Stimulated activated CD4-positive, alpha-beta T cell treated with anti-CD3 and anti-CD28 coated beads, Interleukin-15, amount 100 ng/mL, for 48 hours (primary cell): ENCODE measurements at regions not wholly inside any gene's neighbourhood (a gene's known extent, or its start where the extent isn't known, plus 50 kb on each side); places are given as distances from the start of the nearest gene placed in this dataset.
"Not testable (repeated sequence)": the region's sequence is repeated elsewhere in the genome, so short reads cannot be mapped to it uniquely, and the experiment has no call there.

Source experiments
- DNase-seq, 2 donors: peaks; one replicate each; pipeline ENCODE4 v3.0.0-alpha.2; 2020; ENCODE audit warnings: low read depth in 2 of 2

GRCh38 chr6:119960456-119960855, 610.9 kb upstream of the MAN1A1 start:
- DNase-seq = no peak

GRCh38 chr6:119960036-119960435, 610.5 kb upstream of the MAN1A1 start:
- no peak for DNase-seq

- DNase-seq = no peak
These were observed 607.6 kb upstream of the MAN1A1 start for GRCh38 chr6:119957195-119957594.

- DNase-seq = no peak
These were observed 603.1 kb upstream of the MAN1A1 start for GRCh38 chr6:119952696-119953095.

- DNase-seq = no peak
These were observed 601.1 kb upstream of the MAN1A1 start for GRCh38 chr6:119950681-119951080.

GRCh38 chr6:119942078-119942752, 592.7 kb upstream of the MAN1A1 start:
- DNase-seq = no peak

GRCh38 chr6:119938752-119939151, 589.2 kb upstream of the MAN1A1 start:
- no peak for DNase-seq

- no peak for DNase-seq
These were observed 585.3 kb upstream of the MAN1A1 start for GRCh38 chr6:119934816-119935215.

GRCh38 chr6:119929121-119929520, 579.6 kb upstream of the MAN1A1 start:
- DNase-seq = no peak

GRCh38 chr6:119924888-119925287, 575.3 kb upstream of the MAN1A1 start:
- DNase-seq = not testable (repeated sequence)

- DNase-seq = no peak
These were observed 573.3 kb upstream of the MAN1A1 start for GRCh38 chr6:119922814-119923213.

- DNase-seq = no peak
These were observed 572.0 kb upstream of the MAN1A1 start for GRCh38 chr6:119921491-119922010.

- DNase-seq = no peak
These were observed 567.6 kb upstream of the MAN1A1 start for GRCh38 chr6:119917186-119917585.

- DNase-seq = no peak
These were observed 566.4 kb upstream of the MAN1A1 start for GRCh38 chr6:119915971-119916370.

- DNase-seq = no peak
These were observed 558.6 kb upstream of the MAN1A1 start for GRCh38 chr6:119908157-119908556.

- no peak for DNase-seq
These were observed 553.1 kb upstream of the MAN1A1 start for GRCh38 chr6:119902681-119903080.

GRCh38 chr6:119896806-119897205, 547.2 kb upstream of the MAN1A1 start:
- DNase-seq = no peak

- DNase-seq = no peak
These were observed 546.1 kb upstream of the MAN1A1 start for GRCh38 chr6:119895626-119896025.

- no peak for DNase-seq
These were observed 545.2 kb upstream of the MAN1A1 start for GRCh38 chr6:119894811-119895210.

- DNase-seq = no peak
These were observed 542.1 kb upstream of the MAN1A1 start for GRCh38 chr6:119891644-119892043.

GRCh38 chr6:119891206-119891605, 541.6 kb upstream of the MAN1A1 start:
- no peak for DNase-seq

GRCh38 chr6:119890470-119890869, 540.9 kb upstream of the MAN1A1 start:
- DNase-seq = no peak

GRCh38 chr6:119887666-119888065, 538.1 kb upstream of the MAN1A1 start:
- no peak for DNase-seq

GRCh38 chr6:119881416-119881815, 531.9 kb upstream of the MAN1A1 start:
- DNase-seq = no peak
